GM12892 (cell line): ENCODE measurements at regions not wholly inside any gene's neighbourhood (a gene's known extent, or its start where the extent isn't known, plus 50 kb on each side); places are given as distances from the start of the nearest gene placed in this dataset.

ENCODE experiments used
- DNase-seq: peaks from one replicate; pipeline ENCODE4 v3.0.0; 2011; ENCODE audit not compliant: insufficient read length
- FAIRE-seq: peaks from 2 replicates; lab custom pipeline; 2011; peaks lifted over from hg19 to GRCh38; lab: Jason Lieb, UNC
- POLR2A ChIP-seq: IDR thresholded peaks from 2 replicates; pipeline ENCODE4 v1.6.1; 2011; ENCODE audit warnings: low read depth, low read length, control low read depth
- POLR2AphosphoS5 ChIP-seq: IDR thresholded peaks from 2 replicates; pipeline ENCODE4 v1.6.1; 2011; ENCODE audit warnings: low read depth, low read length, control low read depth
- TAF1 ChIP-seq: IDR thresholded peaks from 2 replicates; pipeline ENCODE4 v1.6.1; 2011; ENCODE audit warnings: low read depth, mild to moderate bottlenecking, control low read depth, low read length, borderline replicate concordance

DNA sequence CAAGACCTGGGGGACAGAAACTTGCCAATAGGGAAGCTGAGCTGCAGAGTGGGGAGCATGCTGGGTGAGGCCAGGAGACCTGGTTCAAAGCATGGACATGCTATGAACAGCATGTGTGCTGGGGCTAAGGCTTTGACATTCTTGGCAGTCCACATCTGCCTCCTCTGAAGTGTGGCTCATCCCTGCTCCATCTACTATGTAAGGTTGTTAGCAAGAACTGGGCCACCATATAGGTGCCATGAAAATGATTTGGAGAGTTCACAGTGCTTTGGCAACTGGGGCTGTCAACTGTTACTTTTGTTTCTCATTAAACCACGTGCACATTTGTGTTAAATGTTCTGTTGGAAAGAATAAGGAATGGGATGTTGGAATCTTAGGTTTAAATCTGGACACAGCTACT is 311.1 kb downstream of the CDC5L start:
- TF ChIP-seq POLR2A: no peak
- no peak for TF ChIP-seq POLR2AphosphoS5
- TF ChIP-seq TAF1: no peak
- DNase-seq: no peak
- no peak for FAIRE-seq

DNA sequence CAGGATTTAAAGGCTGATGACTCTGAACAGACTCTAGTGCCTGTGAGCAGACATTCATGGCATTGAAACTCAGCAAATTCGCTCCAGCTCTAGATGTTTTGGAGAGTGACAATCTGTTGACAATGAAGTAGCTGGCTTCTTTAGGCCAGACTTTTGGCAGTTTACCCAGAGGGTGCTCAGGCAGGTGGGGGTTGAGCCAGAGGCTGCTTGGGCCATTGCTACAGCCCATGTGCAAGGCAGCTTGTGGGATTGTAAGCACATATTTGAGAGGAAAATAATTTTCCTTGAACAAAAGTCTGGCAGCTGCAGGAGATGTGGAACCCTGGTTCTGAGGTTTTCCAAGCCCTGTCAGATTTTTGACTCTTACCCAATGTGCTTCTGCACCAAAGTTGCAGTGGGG is 311.6 kb downstream of the CDC5L start:
- FAIRE-seq: no peak
- no peak for TF ChIP-seq POLR2A
- no peak for TF ChIP-seq POLR2AphosphoS5
- TF ChIP-seq TAF1: no peak

DNA sequence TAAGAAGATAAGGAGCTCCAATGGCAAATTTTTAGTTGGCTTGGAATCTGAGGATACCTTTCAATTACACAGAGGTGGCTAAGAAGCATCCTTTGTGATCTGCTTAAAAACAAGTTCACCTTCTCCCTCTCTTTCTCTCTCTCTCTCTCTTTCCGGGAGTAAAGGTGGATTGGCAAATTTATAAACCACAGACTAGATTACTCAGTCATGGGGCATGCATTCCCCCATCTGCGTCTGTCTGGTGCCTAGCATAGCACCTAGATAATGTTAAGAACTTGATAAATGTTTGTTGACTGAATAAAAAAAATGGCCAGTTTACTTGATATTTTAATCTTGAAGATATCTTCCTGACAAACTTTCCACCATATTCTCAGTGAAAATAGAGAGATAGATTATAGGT is 312.3 kb downstream of the CDC5L start:
- TF ChIP-seq POLR2AphosphoS5 (no peak), TAF1 (no peak)

More for the DNA sequence above, 311.6 kb downstream of the CDC5L start:
- no peak for DNase-seq

DNA sequence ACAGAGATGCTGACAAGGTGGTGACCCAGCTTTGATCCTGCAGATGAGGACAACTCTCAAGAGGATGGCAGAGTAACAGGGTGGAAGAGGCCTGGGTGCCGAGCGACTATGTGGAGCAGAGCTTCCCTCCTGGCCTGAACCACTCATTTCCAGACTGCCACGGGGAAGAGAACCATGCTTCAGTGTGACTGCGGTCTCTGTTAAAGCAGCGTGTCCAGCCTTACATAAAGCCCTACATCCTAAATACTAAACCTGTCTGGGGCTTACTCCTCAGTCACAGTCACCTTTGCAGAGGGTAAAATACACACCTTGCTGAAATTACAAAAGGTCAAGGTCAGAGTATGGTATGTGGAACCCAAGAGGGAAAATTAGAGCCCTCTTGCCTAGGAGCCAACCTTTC is 312.9 kb downstream of the CDC5L start:
- FAIRE-seq: no peak
- no peak for TF ChIP-seq POLR2AphosphoS5
- TF ChIP-seq POLR2A: no peak
- no peak for TF ChIP-seq TAF1
- no peak for DNase-seq

More for the DNA sequence above, 312.3 kb downstream of the CDC5L start:
- DNase-seq (no peak), FAIRE-seq (peak; percentile 27)

DNA sequence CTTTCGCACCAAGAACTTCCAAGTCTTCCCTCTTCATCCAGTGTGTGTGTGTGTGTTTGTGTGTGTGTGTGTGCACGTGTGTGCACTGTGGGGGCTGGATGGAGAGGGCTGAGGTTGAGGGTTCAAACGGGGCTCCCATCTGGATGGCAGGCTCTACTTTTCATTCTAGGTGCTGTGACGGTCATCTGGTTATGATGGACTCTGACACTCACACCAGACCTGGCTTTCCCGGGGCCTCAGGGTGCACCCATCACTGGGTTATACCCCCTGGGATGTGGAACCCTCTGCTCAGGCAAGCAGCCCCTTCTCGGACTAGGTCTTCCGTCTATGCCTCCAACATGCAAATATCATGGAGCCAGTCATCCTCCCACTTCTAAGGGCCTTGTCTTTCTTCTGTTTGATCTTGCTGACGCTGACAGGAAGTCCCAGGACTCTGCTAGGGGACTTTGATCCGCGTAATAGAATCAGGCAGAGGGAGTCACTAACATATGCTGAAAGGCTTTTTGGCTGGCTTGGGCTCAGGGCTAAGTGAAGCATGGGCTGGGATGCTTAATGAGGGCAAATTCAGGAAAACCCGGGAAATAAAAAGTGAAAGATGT is 313.6 kb downstream of the CDC5L start:
- TF ChIP-seq POLR2A: no peak
- no peak for TF ChIP-seq POLR2AphosphoS5
- TF ChIP-seq TAF1: no peak
- no peak for FAIRE-seq

DNA sequence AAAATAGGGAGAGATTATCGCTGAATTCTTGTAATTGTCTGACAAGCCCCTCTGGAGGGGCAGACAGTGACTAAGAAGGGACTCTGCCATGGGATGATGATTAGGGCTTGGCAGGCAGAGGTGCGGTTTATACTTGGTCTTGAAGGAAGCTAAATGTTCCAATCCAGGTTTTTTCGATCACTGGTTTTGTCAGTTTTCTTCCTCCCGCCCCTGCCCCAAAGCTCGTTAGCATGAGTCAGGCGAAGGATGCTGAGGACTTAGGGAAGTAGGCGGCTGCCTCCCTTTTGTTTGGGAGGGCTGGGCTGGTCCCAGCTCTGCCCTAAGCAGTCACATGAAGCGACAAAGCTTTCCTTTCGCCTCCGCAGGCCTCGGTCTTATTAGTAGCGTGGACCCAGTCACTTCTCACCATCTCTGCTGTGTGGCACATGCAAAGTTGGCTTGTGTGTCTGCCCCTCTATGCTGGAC is 314.2 kb downstream of the CDC5L start:
- no peak for TF ChIP-seq TAF1
- TF ChIP-seq POLR2AphosphoS5: no peak
- TF ChIP-seq POLR2A: no peak
- no peak for DNase-seq
- no peak for FAIRE-seq

More for the DNA sequence above, 313.6 kb downstream of the CDC5L start:
- DNase-seq: no peak

DNA sequence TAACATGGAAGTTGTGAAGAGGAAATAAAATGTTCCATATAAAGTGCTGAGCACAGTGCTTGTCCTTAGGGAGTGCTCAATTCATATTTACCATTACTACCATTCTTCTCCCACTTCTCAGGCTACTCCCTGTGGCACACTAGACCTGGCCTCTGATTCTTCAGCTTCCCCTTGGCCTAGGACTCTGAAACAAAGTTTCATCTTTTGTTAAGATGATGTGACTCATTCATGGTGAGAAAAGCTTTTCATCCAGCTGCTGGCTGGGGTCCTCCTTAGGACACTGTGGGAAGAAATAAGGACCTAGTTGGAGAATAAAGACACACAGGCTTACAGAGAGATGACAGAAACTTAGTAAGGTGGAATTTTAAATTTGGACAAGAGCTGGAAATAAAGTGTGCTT is 314.8 kb downstream of the CDC5L start:
- no peak for TF ChIP-seq POLR2AphosphoS5
- TF ChIP-seq TAF1: no peak
- TF ChIP-seq POLR2A: no peak
- FAIRE-seq (peak; percentile 17), DNase-seq (no peak)

DNA sequence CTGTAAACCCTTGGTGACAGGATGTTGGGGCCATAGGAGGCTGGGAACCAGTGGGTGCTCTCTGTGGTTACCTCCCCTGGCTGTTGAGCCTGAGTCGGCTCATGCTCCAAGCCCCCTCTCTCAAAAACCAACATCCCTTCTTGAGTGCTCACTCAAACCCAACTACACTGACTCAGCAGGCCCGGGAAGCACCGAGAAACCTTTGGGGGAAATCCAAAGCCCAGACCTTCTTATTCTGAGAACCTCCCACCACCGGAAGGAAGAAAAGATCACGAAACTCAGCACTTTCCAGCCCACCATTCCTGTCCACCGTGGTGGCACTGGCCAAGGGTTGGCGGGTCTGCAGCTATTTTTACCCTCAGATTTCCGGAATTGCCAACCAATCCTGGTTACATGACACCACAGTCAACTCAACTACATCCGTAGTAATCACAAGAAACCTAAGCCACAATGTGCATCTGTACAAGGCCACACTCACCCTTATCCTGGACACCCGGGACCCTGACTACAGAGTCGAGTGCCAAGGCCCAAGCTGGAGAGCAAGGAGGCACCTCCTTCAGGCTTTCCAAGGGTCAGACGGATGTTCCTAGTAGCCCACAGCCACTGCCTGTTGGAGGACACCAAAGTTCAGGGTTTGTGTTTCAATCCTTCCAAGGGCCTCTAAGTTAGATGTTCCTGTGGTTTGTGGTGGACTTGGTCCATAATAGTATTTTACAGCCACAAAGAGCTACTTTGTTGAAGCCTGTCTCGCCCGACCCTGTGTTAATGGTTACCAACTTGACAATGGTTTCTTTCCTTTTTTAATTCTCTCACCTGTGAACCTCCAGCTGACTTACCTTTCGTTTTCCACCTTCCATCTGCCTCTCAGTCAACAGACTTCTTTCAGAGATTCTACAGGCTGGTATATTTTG is 317.0 kb downstream of the CDC5L start:
- no peak for TF ChIP-seq TAF1
- TF ChIP-seq POLR2A: no peak
- TF ChIP-seq POLR2AphosphoS5: no peak
- peak; percentile 20 for DNase-seq
- peak; percentile 92 for FAIRE-seq

DNA sequence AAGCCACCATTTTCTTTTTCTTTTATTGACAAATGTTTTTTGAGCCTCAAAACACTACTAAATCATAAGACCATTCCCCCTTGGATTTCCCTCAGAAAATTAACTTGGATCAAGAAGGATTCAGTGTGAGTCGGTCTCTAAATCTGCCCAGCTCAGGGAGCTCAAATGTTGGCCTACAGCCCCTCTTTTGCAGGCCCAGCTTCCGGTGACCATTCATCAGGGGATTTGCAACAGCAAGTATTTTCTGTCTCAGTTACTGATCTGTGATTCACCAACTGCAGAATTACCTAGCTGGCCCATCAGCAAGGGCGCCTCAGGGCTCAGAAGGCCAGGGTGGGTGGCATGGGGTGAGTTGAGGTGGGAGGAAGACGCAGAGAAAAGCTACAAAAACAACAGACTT is 318.1 kb downstream of the CDC5L start:
- TF ChIP-seq POLR2A (no peak), TAF1 (no peak), POLR2AphosphoS5 (no peak)
- DNase-seq (no peak), FAIRE-seq (peak; percentile 14)

DNA sequence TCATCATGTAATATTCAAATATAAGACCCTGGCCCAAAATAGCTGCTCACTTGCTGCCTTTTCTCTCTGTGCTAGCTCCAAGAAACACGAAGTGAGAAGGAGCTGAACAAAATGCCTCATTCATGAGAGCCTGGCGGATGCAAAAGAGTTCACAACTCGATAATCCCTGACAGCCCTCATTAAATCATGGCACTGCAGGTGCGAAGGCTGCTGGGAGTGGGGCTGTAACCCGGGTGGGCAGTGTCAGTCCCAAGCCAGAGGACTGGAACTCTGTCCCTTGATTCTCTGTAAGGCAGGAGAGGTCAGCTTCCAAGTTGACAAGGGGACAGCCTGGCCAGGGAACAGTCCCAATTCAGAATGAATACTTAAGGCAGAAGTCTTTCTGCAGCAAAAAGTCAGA is 318.5 kb downstream of the CDC5L start:
- FAIRE-seq: no peak
- no peak for DNase-seq
- no peak for TF ChIP-seq TAF1
- no peak for TF ChIP-seq POLR2A
- TF ChIP-seq POLR2AphosphoS5: no peak

DNA sequence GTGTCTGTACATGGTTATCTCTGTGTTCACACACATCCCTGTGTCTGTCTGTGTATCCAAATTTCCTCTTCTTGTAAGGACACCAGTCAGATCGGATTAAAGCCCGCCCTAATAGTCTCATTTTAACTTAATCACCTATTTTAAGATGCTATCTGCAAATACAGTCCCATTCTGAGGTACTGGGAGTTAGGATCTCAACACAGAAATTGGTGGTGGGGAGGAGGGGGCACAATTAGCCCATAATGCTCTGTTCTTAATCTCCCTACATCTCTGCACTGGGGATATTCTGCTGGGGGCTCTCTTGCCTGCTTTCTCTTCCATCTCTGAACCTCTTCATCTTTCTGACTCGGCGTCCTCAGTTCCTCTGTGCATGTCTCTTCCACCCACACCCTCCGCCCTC is 320.7 kb downstream of the CDC5L start:
- TF ChIP-seq POLR2AphosphoS5 (no peak), POLR2A (no peak), TAF1 (no peak)
- no peak for DNase-seq
- FAIRE-seq: no peak
